GM23338 (cell line): ENCODE measurements at regions not wholly inside any gene's neighbourhood (a gene's known extent, or its start where the extent isn't known, plus 50 kb on each side); places are given as distances from the start of the nearest gene placed in this dataset.

Source experiments
- ATAC-seq: fragments of 200-7000 bp; cut with Tn5 transposase; 3 replicates; pipeline ENCODE4 v1.9.1; 2020
- DNase-seq: peaks from one replicate; pipeline ENCODE4 v3.0.0-alpha.2; 2015; ENCODE audit warnings: low spot score
- H2AFZ ChIP-seq: fragments of 200-600 bp; sonication (generic); 2 replicates; pipeline ENCODE4 v1.8.0; 2016; ENCODE audit warnings: antibody characterized with exemption, mild to moderate bottlenecking, moderate library complexity
- H3F3A ChIP-seq: fragments of 200-600 bp; sonication (generic); replicated peaks from 2 replicates; pipeline ENCODE4 v1.8.0; 2017; ENCODE audit warnings: antibody characterized with exemption, mixed run types, low read depth
- H3K27ac ChIP-seq: fragments of 200-600 bp; sonication (generic); 2 replicates; pipeline ENCODE4 v1.6.1; 2016; ENCODE audit warnings: low read depth
- H3K27me3 ChIP-seq: fragments of 200-600 bp; sonication (generic); 2 replicates; pipeline ENCODE4 v1.8.0; 2016; ENCODE audit warnings: mild to moderate bottlenecking, mixed run types, moderate library complexity; ENCODE audit not compliant: insufficient read depth
- H3K36me3 ChIP-seq: fragments of 200-600 bp; sonication (generic); 2 replicates; pipeline ENCODE4 v1.8.0; 2016; ENCODE audit warnings: mild to moderate bottlenecking; ENCODE audit not compliant: insufficient read depth
- H3K4me1 ChIP-seq: fragments of 200-600 bp; sonication (generic); 2 replicates; pipeline ENCODE4 v1.8.0; 2016; ENCODE audit warnings: mild to moderate bottlenecking, moderate library complexity; ENCODE audit not compliant: insufficient read depth
- H3K4me2 ChIP-seq: fragments of 200-600 bp; sonication (generic); 2 replicates; pipeline ENCODE4 v1.7.1; 2017; ENCODE audit warnings: mixed run types
- H3K4me3 ChIP-seq: fragments of 200-600 bp; sonication (generic); 2 replicates; pipeline ENCODE4 v1.6.1; 2016; ENCODE audit warnings: mixed run types
- H3K79me2 ChIP-seq: fragments of 200-600 bp; sonication (generic); replicated peaks from 2 replicates; pipeline ENCODE4 v1.8.0; 2017; ENCODE audit warnings: mild to moderate bottlenecking; ENCODE audit not compliant: insufficient read depth
- H3K9me2 ChIP-seq: fragments of 200-600 bp; sonication (generic); 2 replicates; pipeline ENCODE4 v1.8.0; 2017; ENCODE audit not compliant: insufficient read depth
- H4K20me1 ChIP-seq: fragments of 200-600 bp; sonication (generic); replicated peaks from 2 replicates; pipeline ENCODE4 v1.8.0; 2017; ENCODE audit warnings: mild to moderate bottlenecking; ENCODE audit not compliant: insufficient read depth
- H3K27ac Mint-ChIP-seq: 2 replicates; pipeline ENCODE4 v1.8.0; 2020; ENCODE audit warnings: inconsistent platforms, mild to moderate bottlenecking, moderate library complexity, mixed read lengths
- H3K27me3 Mint-ChIP-seq: 3 replicates; pipeline ENCODE4 v1.8.0; 2022; ENCODE audit warnings: low read depth, mild to moderate bottlenecking, moderate library complexity, mixed read lengths, inconsistent platforms; ENCODE audit not compliant: insufficient read depth, poor library complexity
- H3K36me3 Mint-ChIP-seq: 3 replicates; pipeline ENCODE4 v1.8.0; 2021; ENCODE audit warnings: low read depth, mild to moderate bottlenecking, inconsistent platforms, moderate library complexity, mixed read lengths
- H3K4me1 Mint-ChIP-seq: 3 replicates; pipeline ENCODE4 v1.8.0; 2020; ENCODE audit warnings: mild to moderate bottlenecking, inconsistent platforms, mixed read lengths
- H3K4me3 Mint-ChIP-seq: 3 replicates; pipeline ENCODE4 v1.8.0; 2021; ENCODE audit warnings: moderate library complexity, mild to moderate bottlenecking, inconsistent platforms, mixed read lengths
- H3K9me3 Mint-ChIP-seq: 3 replicates; pipeline ENCODE4 v1.8.0; 2020; ENCODE audit warnings: moderate library complexity, mild to moderate bottlenecking, inconsistent platforms, mixed read lengths
- CREB1 ChIP-seq: fragments of 250-450 bp; sonication (Bioruptor Pico); IDR thresholded peaks from 2 replicates; pipeline ENCODE4 v1.5.0; 2020; ENCODE audit warnings: low read depth, mild to moderate bottlenecking, moderate library complexity
- CTCF ChIP-seq, 2 experiments: fragments of 200-600 bp in 1 of 2; sonication (generic) in 1 of 2; conservative IDR thresholded peaks; 2 replicates each; pipeline versions ENCODE4 v1.5.1 to v1.6.1; 2016 to 2017; ENCODE audit warnings: antibody characterized with exemption in 2 of 2, low read depth in 2 of 2, mild to moderate bottlenecking in 2 of 2, moderate library complexity in 1 of 2
- EZH2 ChIP-seq: fragments of 200-600 bp; sonication (generic); IDR thresholded peaks from one replicate; pipeline ENCODE4 v1.8.0; 2017; ENCODE audit warnings: antibody characterized with exemption, mild to moderate bottlenecking, low read depth; ENCODE audit not compliant: unreplicated experiment
- JUNB ChIP-seq: IDR thresholded peaks from one replicate; pipeline ENCODE4 v1.6.1; 2016; ENCODE audit warnings: antibody characterized with exemption; ENCODE audit not compliant: unreplicated experiment
- NANOG ChIP-seq: IDR thresholded peaks from 2 replicates; pipeline ENCODE4 v1.6.1; 2016; ENCODE audit warnings: antibody characterized with exemption, borderline replicate concordance
- POLR2AphosphoS5 ChIP-seq: IDR thresholded peaks from 2 replicates; pipeline ENCODE4 v1.6.1; 2016; ENCODE audit warnings: antibody characterized with exemption, low read depth
- REST ChIP-seq: IDR thresholded peaks from one replicate; pipeline ENCODE4 v1.6.1; 2018; ENCODE audit warnings: antibody characterized with exemption; ENCODE audit not compliant: unreplicated experiment
- STAT1 ChIP-seq: IDR thresholded peaks from one replicate; pipeline ENCODE4 v1.6.1; 2016; ENCODE audit warnings: antibody characterized with exemption; ENCODE audit not compliant: unreplicated experiment
- ZNF114 ChIP-seq: fragments of 250-450 bp; sonication (Bioruptor Pico); IDR thresholded peaks from 2 replicates; pipeline ENCODE4 v1.5.0; 2020; ENCODE audit warnings: mild to moderate bottlenecking, moderate library complexity
- ZNF331 ChIP-seq: fragments of 250-450 bp; sonication (Bioruptor Pico); IDR thresholded peaks from 2 replicates; pipeline ENCODE4 v1.5.0; 2020; ENCODE audit warnings: low read depth, mild to moderate bottlenecking, moderate library complexity
- TF ChIP-seq, protein P1 (sequence below): IDR thresholded peaks from 2 replicates; pipeline ENCODE4 v1.6.1; 2016; ENCODE audit warnings: antibody characterized with exemption

DNA sequence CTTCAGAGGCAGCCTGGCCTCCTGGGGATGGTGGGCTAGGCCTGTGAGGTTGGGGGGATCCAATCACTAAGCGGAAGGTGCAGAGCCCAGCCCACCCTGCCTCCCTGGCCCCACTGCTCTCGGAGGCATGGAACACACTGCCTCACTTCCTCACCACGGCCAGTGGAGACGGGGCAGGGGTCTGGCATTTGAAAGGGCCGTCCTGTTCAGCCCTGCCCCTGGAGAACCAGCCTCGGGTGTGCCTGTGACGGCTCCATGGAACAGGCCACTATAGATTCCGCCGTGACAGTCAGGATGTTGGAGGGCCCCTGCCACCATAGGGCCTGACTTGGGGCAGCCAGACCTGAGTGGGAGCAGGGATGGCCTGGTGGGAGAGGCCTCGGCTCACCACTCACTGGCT, 110.2 kb downstream of the DACT2 start:
- Histone ChIP-seq H3K27ac (no peak overlapping the region), H3K9me2 (no peaks in the 10 kb centered on the region), H4K20me1 (no peaks in the 10 kb centered on the region), H3K4me3 (no peak overlapping the region), H3K79me2 (no peaks in the 10 kb centered on the region), H3K27me3 (no peaks in the 10 kb centered on the region), H2AFZ (peak overlapping the region; percentile 34), H3F3A (no peaks in the 10 kb centered on the region), H3K4me2 (peak overlapping the region; percentile 9; the same call in 1 of the 2 replicates), H3K4me1 (0 out of 2 replicates have a peak, but pooled peaks cover 3% of the 10 kb centered on the region), H3K36me3 (no peaks in the 10 kb centered on the region)
- Mint-ChIP-seq H3K4me3 (peak overlapping the region; percentile 47), H3K36me3 (peaks cover 6% of the 10 kb centered on the region; the same call in 1 of the 3 replicates), H3K9me3 (peaks cover 10% of the 10 kb centered on the region), H3K27me3 (peaks cover 24% of the 10 kb centered on the region), H3K27ac (peak overlapping the region; percentile 32), H3K4me1 (peaks cover 34% of the 10 kb centered on the region)
- DNase-seq (no peak), ATAC-seq (peak; percentile 60)
- TF ChIP-seq POLR2AphosphoS5 (no peak), REST (no peak), ZNF331 (CRISPR knock-in tag) (no peak), EZH2 (no peak), STAT1 (no peak), CTCF (conservative IDR thresholded peaks at IDR 0.05; ENCODE audit: low read depth in 2 of 2) (no peak), ZNF114 (CRISPR knock-in tag) (no peak), CREB1 (no peak), JUNB (no peak), NANOG (no peak)
- TF ChIP-seq, protein P1, sequence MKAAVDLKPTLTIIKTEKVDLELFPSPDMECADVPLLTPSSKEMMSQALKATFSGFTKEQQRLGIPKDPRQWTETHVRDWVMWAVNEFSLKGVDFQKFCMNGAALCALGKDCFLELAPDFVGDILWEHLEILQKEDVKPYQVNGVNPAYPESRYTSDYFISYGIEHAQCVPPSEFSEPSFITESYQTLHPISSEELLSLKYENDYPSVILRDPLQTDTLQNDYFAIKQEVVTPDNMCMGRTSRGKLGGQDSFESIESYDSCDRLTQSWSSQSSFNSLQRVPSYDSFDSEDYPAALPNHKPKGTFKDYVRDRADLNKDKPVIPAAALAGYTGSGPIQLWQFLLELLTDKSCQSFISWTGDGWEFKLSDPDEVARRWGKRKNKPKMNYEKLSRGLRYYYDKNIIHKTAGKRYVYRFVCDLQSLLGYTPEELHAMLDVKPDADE, result no peak
